HEK293T (cell line): ENCODE measurements at regions not wholly inside any gene's neighbourhood (a gene's known extent, or its start where the extent isn't known, plus 50 kb on each side); places are given as distances from the start of the nearest gene placed in this dataset.
A peak's percentile ranks its signal among the peaks of the same experiment; 100 is the strongest.

Experiments used
- CTCF ChIA-PET: fragments of 350-600 bp; formaldehyde crosslinking; extraction: SDS; loops from one replicate; lab custom pipeline; 2021; ENCODE audit warnings: antibody characterized with exemption, inconsistent platforms; lab: Yijun Ruan, JAX
- POLR2A ChIA-PET: fragments of 350-600 bp; formaldehyde crosslinking; extraction: SDS; loops from one replicate; lab custom pipeline; 2020; ENCODE audit warnings: antibody characterized with exemption, inconsistent platforms; lab: Yijun Ruan, JAX
- DNase-seq: peaks from one replicate; pipeline ENCODE4 v3.0.0; 2012; ENCODE audit warnings: mixed read lengths; ENCODE audit errors: extremely low spot score
- ARNT ChIP-seq: fragments of 450-650 bp; IDR thresholded peaks from 2 replicates; pipeline ENCODE4 v1.6.1; 2017; ENCODE audit warnings: mild to moderate bottlenecking
- BHLHE40 ChIP-seq: fragments of 450-650 bp; IDR thresholded peaks from 2 replicates; pipeline ENCODE4 v1.6.1; 2016; ENCODE audit warnings: mild to moderate bottlenecking, moderate library complexity, borderline replicate concordance
- CTBP1 ChIP-seq: fragments of 450-650 bp; IDR thresholded peaks from 2 replicates; pipeline ENCODE4 v1.6.1; 2016; ENCODE audit warnings: borderline replicate concordance
- ELF4 ChIP-seq: fragments of 450-650 bp; IDR thresholded peaks from 2 replicates; pipeline ENCODE4 v1.6.1; 2017; ENCODE audit warnings: antibody characterized with exemption
- FOXA1 ChIP-seq: fragments of 450-650 bp; IDR thresholded peaks from 2 replicates; pipeline ENCODE4 v1.6.1; 2016; ENCODE audit warnings: mild to moderate bottlenecking
- FOXK2 ChIP-seq: fragments of 450-650 bp; IDR thresholded peaks from 2 replicates; pipeline ENCODE4 v1.6.1; 2016; ENCODE audit warnings: mild to moderate bottlenecking
- FOXM1 ChIP-seq: fragments of 450-650 bp; IDR thresholded peaks from 2 replicates; pipeline ENCODE4 v1.6.1; 2017; ENCODE audit warnings: mild to moderate bottlenecking, borderline replicate concordance
- HDGF ChIP-seq: fragments of 450-650 bp; IDR thresholded peaks from 2 replicates; pipeline ENCODE4 v1.6.1; 2017; ENCODE audit warnings: antibody characterized with exemption, borderline replicate concordance
- L3MBTL2 ChIP-seq: fragments of 450-650 bp; conservative IDR thresholded peaks from 2 replicates; pipeline ENCODE4 v1.6.1; 2016; ENCODE audit warnings: mild to moderate bottlenecking
- LEF1 ChIP-seq: fragments of 450-650 bp; IDR thresholded peaks from 2 replicates; pipeline ENCODE4 v1.6.1; 2017; ENCODE audit warnings: mild to moderate bottlenecking, borderline replicate concordance
- NFRKB ChIP-seq: fragments of 450-650 bp; IDR thresholded peaks from 2 replicates; pipeline ENCODE4 v1.6.1; 2016; ENCODE audit warnings: mild to moderate bottlenecking, moderate library complexity
- SP1 ChIP-seq: fragments of 450-650 bp; IDR thresholded peaks from 2 replicates; pipeline ENCODE4 v1.6.1; 2017
- SUZ12 ChIP-seq: fragments of 450-650 bp; IDR thresholded peaks from 2 replicates; pipeline ENCODE4 v1.6.1; 2016; ENCODE audit warnings: mild to moderate bottlenecking
- TARDBP ChIP-seq: fragments of 450-650 bp; IDR thresholded peaks from 2 replicates; pipeline ENCODE4 v1.6.1; 2016
- ZNF384 ChIP-seq: fragments of 450-650 bp; IDR thresholded peaks from 2 replicates; pipeline ENCODE4 v1.6.1; 2016
- TF ChIP-seq, protein P1 (sequence below): fragments of 450-650 bp; IDR thresholded peaks from 2 replicates; pipeline ENCODE4 v1.6.1; 2016

DNA sequence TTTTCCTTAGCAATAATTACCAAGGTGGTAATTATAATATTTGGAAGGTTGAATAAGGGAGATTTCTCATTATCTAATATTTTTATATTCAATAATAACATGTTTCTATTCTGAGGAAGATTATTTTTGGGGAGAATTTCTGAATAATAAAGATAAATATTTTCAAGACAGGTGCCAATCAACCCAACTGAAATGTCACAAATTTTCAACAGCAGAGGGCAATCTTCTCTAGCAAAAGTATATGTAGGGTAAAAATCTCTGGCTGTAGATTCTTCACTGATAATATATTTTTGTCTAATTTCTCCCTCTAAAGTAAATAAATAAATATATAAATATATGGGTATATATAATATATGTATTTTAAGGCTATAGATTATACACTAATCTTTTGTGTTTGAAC, 1187.2 kb upstream of the CRIM1 start:
- DNase-seq: no peak
- ChIA-PET POLR2A (no interaction called here), CTCF (no interaction called here)
- no peak for TF ChIP-seq HDGF
- TF ChIP-seq, protein P1, sequence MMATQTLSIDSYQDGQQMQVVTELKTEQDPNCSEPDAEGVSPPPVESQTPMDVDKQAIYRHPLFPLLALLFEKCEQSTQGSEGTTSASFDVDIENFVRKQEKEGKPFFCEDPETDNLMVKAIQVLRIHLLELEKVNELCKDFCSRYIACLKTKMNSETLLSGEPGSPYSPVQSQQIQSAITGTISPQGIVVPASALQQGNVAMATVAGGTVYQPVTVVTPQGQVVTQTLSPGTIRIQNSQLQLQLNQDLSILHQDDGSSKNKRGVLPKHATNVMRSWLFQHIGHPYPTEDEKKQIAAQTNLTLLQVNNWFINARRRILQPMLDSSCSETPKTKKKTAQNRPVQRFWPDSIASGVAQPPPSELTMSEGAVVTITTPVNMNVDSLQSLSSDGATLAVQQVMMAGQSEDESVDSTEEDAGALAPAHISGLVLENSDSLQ: peak; percentile 57; the same call in 1 of the 2 replicates

GRCh38 chr2:35163948-35164347, 1191.6 kb upstream of the CRIM1 start:
- TF ChIP-seq TARDBP: no peak
- no peak for TF ChIP-seq FOXA1
- no peak for TF ChIP-seq ZNF384
- TF ChIP-seq FOXM1: no peak
- TF ChIP-seq L3MBTL2: no peak
- no peak for TF ChIP-seq LEF1
- no peak for TF ChIP-seq SUZ12
- no peak for TF ChIP-seq ARNT
- TF ChIP-seq, protein P1: no peak
- no peak for TF ChIP-seq NFRKB
- no peak for TF ChIP-seq CTBP1
- TF ChIP-seq FOXK2: no peak
- TF ChIP-seq BHLHE40: no peak
- no peak for TF ChIP-seq HDGF
- ChIA-PET POLR2A (no interaction called here), CTCF (no interaction called here)
- no peak for DNase-seq

GRCh38 chr2:35160871-35161270, 1194.7 kb upstream of the CRIM1 start:
- DNase-seq: no peak
- ChIA-PET CTCF (no interaction called here), POLR2A (no interaction called here)
- TF ChIP-seq HDGF: no peak
- TF ChIP-seq FOXK2: no peak
- TF ChIP-seq ELF4: no peak
- no peak for TF ChIP-seq ARNT
- TF ChIP-seq CTBP1: no peak
- TF ChIP-seq L3MBTL2: no peak
- TF ChIP-seq SUZ12: no peak
- TF ChIP-seq BHLHE40: no peak
- no peak for TF ChIP-seq FOXM1
- no peak for TF ChIP-seq ZNF384
- TF ChIP-seq FOXA1: no peak
- TF ChIP-seq, protein P1: no peak
- no peak for TF ChIP-seq TARDBP
- TF ChIP-seq LEF1: no peak
- no peak for TF ChIP-seq NFRKB
- TF ChIP-seq SP1: no peak

- POLR2A ChIA-PET: no interaction called here
- no peak for TF ChIP-seq HDGF
- TF ChIP-seq TARDBP: no peak
- TF ChIP-seq NFRKB: no peak
- no peak for TF ChIP-seq SP1
- TF ChIP-seq CTBP1: no peak
- no peak for TF ChIP-seq FOXA1
- TF ChIP-seq FOXK2: no peak
- no peak for TF ChIP-seq ARNT
- TF ChIP-seq L3MBTL2: no peak
- TF ChIP-seq LEF1: no peak
- TF ChIP-seq ELF4: no peak
- TF ChIP-seq SUZ12: no peak
- CTCF ChIA-PET: no interaction called here
- no peak for DNase-seq
These were observed 1229.7 kb upstream of the CRIM1 start for GRCh38 chr2:35125871-35126270.

DNA sequence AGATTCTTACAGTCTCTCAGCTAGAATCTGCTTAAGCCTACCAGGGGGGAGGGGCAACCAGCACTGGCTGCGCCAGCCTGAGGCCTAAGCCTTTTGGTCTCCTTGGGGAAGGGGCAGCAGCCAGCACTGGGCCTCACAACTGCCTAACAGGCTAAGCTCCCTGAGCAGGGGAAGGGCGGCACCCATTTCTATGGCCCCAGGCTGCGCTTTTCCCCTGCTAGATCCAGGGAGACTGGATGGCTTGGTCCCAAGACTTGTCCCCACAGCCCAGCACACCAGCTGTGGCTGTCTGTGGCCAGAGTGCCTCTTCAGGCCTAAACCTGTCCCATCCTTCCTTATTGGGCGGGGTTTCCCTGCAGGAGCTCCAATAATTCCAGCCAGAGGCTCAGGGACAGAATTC, 1230.3 kb upstream of the CRIM1 start:
- no peak for DNase-seq
- ChIA-PET CTCF (no interaction called here), POLR2A (no interaction called here)

GRCh38 chr2:35116151-35116550, 1239.4 kb upstream of the CRIM1 start:
- POLR2A ChIA-PET: no interaction called here
- no peak for DNase-seq
- no peak for TF ChIP-seq FOXM1
- CTCF ChIA-PET: no interaction called here

More for the DNA sequence above, 1230.3 kb upstream of the CRIM1 start:
- no peak for TF ChIP-seq NFRKB
- TF ChIP-seq TARDBP: no peak
- no peak for TF ChIP-seq ARNT
- TF ChIP-seq BHLHE40: no peak
- TF ChIP-seq FOXA1: no peak
- TF ChIP-seq, protein P1: no peak
- no peak for TF ChIP-seq FOXM1
- TF ChIP-seq ELF4: no peak
- TF ChIP-seq FOXK2: no peak
- no peak for TF ChIP-seq ZNF384
- no peak for TF ChIP-seq LEF1
- TF ChIP-seq SUZ12: no peak
- no peak for TF ChIP-seq SP1
- no peak for TF ChIP-seq HDGF
- TF ChIP-seq CTBP1: no peak
- no peak for TF ChIP-seq L3MBTL2
